ENCODE measurements at regions not wholly inside any gene's neighbourhood (a gene's known extent, or its start where the extent isn't known, plus 50 kb on each side); places are given as distances from the start of the nearest gene placed in this dataset.

DNA sequence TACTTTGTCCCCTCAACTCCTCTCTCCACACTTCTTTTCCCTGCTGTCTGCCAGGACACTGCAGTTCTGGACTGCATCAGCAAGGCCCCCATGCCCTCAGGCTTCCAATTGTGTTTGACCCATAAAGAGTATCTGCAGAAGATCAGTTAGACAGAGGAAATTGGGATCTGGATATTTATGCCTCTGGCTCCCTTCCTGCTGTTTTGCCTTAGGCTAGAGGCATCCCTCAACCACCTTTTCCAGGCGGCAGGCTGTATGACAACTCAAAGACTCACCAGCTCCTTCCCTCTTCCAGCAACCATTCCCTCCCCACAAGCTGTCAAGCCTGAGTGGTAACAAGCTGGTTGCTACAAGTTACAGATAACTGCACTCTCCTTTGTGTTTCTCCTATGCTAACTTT, 66.4 kb upstream of the NDP start:
- TF ChIP-seq, protein P1, sequence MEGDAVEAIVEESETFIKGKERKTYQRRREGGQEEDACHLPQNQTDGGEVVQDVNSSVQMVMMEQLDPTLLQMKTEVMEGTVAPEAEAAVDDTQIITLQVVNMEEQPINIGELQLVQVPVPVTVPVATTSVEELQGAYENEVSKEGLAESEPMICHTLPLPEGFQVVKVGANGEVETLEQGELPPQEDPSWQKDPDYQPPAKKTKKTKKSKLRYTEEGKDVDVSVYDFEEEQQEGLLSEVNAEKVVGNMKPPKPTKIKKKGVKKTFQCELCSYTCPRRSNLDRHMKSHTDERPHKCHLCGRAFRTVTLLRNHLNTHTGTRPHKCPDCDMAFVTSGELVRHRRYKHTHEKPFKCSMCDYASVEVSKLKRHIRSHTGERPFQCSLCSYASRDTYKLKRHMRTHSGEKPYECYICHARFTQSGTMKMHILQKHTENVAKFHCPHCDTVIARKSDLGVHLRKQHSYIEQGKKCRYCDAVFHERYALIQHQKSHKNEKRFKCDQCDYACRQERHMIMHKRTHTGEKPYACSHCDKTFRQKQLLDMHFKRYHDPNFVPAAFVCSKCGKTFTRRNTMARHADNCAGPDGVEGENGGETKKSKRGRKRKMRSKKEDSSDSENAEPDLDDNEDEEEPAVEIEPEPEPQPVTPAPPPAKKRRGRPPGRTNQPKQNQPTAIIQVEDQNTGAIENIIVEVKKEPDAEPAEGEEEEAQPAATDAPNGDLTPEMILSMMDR (IDR thresholded peaks at IDR 0.05): no peak
- no peak for TF ChIP-seq POLR2A (IDR thresholded peaks at IDR 0.05)
